ENCODE measurements at regions not wholly inside any gene's neighbourhood (a gene's known extent, or its start where the extent isn't known, plus 50 kb on each side); places are given as distances from the start of the nearest gene placed in this dataset.

DNA sequence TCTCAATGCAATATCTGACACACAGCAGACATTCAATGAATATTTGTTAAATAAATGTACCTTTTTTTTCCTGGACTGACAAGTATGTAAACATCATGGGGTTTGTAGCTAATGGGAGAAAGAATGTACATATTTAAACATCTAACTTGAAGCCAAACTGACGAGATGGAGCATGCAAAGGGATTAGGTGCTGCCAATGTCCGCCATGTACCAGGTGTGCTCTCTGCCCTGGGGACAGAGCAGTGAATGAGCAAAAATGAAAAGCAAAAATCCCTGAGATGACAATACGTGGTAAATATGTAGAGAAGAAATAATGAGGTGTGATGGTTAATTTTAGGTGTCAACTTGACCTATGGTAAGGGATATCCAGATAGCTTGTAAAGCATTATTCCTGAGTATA lies 247.4 kb upstream of the CELF4 start:
- Histone ChIP-seq H3K4me3 (no peak overlapping the region), H3K4me1 (no peaks in the 10 kb centered on the region), H3K27me3 (replicated peaks in 1 of 7) (no peaks in the 10 kb centered on the region), H3K9me3 (peaks cover 0 to 27% (median 0%) of the 10 kb centered on the region in 8 donors), H3K27ac (no peak overlapping the region), H3K36me3 (no peaks in the 10 kb centered on the region)
- 78 to 89% (median 83%) methylated on average over 3 of the region's 3 CpGs for WGBS, 5 donors
- TF ChIP-seq, protein P1, sequence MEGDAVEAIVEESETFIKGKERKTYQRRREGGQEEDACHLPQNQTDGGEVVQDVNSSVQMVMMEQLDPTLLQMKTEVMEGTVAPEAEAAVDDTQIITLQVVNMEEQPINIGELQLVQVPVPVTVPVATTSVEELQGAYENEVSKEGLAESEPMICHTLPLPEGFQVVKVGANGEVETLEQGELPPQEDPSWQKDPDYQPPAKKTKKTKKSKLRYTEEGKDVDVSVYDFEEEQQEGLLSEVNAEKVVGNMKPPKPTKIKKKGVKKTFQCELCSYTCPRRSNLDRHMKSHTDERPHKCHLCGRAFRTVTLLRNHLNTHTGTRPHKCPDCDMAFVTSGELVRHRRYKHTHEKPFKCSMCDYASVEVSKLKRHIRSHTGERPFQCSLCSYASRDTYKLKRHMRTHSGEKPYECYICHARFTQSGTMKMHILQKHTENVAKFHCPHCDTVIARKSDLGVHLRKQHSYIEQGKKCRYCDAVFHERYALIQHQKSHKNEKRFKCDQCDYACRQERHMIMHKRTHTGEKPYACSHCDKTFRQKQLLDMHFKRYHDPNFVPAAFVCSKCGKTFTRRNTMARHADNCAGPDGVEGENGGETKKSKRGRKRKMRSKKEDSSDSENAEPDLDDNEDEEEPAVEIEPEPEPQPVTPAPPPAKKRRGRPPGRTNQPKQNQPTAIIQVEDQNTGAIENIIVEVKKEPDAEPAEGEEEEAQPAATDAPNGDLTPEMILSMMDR (IDR thresholded peaks at IDR 0.05 in 8 of 11, conservative IDR thresholded peaks at IDR 0.05 in 3 of 11) = no peak
- TF ChIP-seq POLR2AphosphoS5 (IDR thresholded peaks at IDR 0.05) (no peak), POLR2A (IDR thresholded peaks at IDR 0.05) (no peak)
- no peak for DNase-seq
- intact Hi-C loops (cut with DNase I; ENCODE audit: low total_unique reads) = no loop called here

DNA sequence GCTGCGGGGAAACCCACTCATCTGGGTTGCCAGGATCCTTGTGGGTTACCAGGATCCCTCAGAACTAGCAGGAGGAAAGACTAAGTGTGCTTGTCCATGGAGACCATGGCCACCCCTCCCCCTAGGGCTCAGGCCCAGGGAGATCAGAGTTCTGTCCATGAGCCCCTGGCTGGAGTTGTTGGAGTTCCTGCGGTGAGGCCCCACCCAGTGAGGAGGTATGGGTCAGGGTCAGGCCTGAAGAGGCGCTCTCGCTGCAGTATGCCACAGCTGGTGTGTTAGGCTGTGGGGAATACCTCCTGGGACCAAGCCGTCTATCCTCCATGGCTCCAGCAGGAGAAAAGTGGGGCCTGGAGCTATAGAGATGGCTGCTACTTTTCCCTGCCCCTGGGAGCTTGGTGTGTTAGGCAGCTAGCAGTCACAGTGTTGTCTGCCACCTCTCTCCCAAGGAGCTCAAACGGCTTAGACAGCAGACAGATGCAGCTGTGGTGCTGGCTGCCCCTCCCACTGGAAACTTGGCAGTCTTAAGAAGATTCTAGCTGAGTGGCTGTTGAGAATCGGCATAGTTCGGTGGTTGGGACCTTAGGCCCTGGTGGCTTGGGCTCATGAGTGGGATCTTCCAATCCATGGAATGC lies 240.3 kb upstream of the CELF4 start:
- DNase-seq = no peak
- 77 to 89% (median 83%) methylated on average over 7 to 8 of the region's 8 CpGs for WGBS, 5 donors
- H3K4me1 ChIP-seq = no peaks in the 10 kb centered on the region
- intact Hi-C loops (cut with DNase I; ENCODE audit: low total_unique reads) = no loop called here
- no peaks in the 10 kb centered on the region for H3K36me3 ChIP-seq
- H3K27ac ChIP-seq = no peak overlapping the region
- H3K27me3 ChIP-seq (replicated peaks in 1 of 7) = no peaks in the 10 kb centered on the region
- TF ChIP-seq POLR2A (IDR thresholded peaks at IDR 0.05) = no peak
- TF ChIP-seq, protein P1 (IDR thresholded peaks at IDR 0.05 in 8 of 11, conservative IDR thresholded peaks at IDR 0.05 in 3 of 11) = no peak
- H3K4me3 ChIP-seq = no peak overlapping the region
- H3K9me3 ChIP-seq = peaks cover 0 to 29% (median 9%) of the 10 kb centered on the region in 8 donors

DNA sequence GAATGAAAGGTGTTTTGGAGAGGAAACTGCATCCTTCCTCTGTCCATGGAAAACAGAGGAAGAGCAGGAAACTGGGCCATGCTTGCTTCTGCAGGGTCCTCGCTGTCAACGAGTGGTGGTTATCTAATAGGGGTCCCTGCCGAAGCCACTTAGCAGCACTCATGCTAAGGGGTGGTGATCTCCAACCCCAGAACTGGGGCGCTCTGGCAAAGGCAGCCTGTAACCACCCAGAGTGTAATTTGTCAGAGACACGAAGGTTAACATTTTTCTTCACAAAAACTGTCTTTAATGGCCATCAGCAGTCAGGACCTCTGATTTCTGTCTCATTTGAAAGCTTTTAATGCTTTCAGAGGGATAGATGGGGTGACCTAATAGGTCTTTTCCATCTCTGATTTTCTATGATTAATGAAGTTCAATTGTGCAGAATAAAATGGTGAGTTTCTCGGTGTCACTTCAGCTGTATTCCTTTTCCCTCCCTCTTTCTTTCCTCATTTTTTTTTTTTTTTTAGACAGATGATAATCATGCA lies 231.3 kb upstream of the CELF4 start:
- no peaks in the 10 kb centered on the region for H3K27me3 ChIP-seq (replicated peaks in 1 of 7)
- H3K27ac ChIP-seq = no peak overlapping the region
- intact Hi-C loops (cut with DNase I; ENCODE audit: low total_unique reads) = no loop called here
- peaks cover 0 to 22% (median 0%) of the 10 kb centered on the region in 8 donors for H3K9me3 ChIP-seq
- H3K36me3 ChIP-seq = no peaks in the 10 kb centered on the region
- no peak for TF ChIP-seq POLR2AphosphoS5 (IDR thresholded peaks at IDR 0.05)
- TF ChIP-seq, protein P1 (IDR thresholded peaks at IDR 0.05 in 8 of 11, conservative IDR thresholded peaks at IDR 0.05 in 3 of 11) = no peak
- TF ChIP-seq POLR2A (IDR thresholded peaks at IDR 0.05) = no peak
- 60 to 85% (median 70%) methylated on average over 6 of the region's 6 CpGs for WGBS, 5 donors
- H3K4me1 ChIP-seq = no peaks in the 10 kb centered on the region
- H3K4me3 ChIP-seq = no peak overlapping the region
- DNase-seq = no peak

DNA sequence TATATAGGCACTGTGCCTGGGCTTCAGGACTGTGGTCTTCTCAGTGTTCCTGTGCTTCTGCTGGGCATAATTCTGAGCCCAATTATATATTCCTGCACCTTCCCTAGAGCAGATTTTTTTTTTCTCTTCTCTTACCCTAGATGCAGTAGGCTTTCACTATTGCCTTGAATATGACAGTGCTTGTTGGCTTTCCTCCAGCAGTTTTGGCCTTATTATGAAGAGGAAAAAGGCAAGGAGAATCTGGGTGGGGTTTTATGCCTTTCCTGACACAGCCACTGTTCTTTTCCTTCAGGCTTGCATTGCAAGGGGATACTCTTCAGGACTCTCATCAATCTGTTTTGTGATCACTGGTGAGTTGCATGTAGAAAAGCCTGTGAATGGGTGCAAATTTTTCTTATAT lies 221.9 kb upstream of the CELF4 start:
- no peaks in the 10 kb centered on the region for H3K36me3 ChIP-seq
- TF ChIP-seq POLR2AphosphoS5 (IDR thresholded peaks at IDR 0.05) (no peak), POLR2A (IDR thresholded peaks at IDR 0.05) (no peak)
- TF ChIP-seq, protein P1 (IDR thresholded peaks at IDR 0.05 in 8 of 11, conservative IDR thresholded peaks at IDR 0.05 in 3 of 11) = no peak
- no peak overlapping the region for H3K27ac ChIP-seq
- DNase-seq = no peak
- H3K4me1 ChIP-seq = no peaks in the 10 kb centered on the region
- no peaks in the 10 kb centered on the region for H3K27me3 ChIP-seq (replicated peaks in 1 of 7)
- H3K4me3 ChIP-seq = no peak overlapping the region
- peaks cover 0 to 9% (median 0%) of the 10 kb centered on the region in 8 donors for H3K9me3 ChIP-seq
- intact Hi-C loops (cut with DNase I; ENCODE audit: low total_unique reads) = no loop called here
